Thyroid gland (tissue), 4 donors: ENCODE measurements at regions not wholly inside any gene's neighbourhood (a gene's known extent, or its start where the extent isn't known, plus 50 kb on each side); places are given as distances from the start of the nearest gene placed in this dataset.

ENCODE experiments used
- CTCF ChIP-seq, 6 experiments: fragments of 200-600 bp in 3 of 6; fragments of 450-650 bp in 3 of 6; sonication (generic) in 3 of 6; IDR thresholded peaks; one replicate each; pipeline ENCODE4 v1.5.1; 2016 to 2019; ENCODE audit warnings: antibody characterized with exemption in 6 of 6, mild to moderate bottlenecking in 2 of 6, inconsistent platforms in 1 of 6, moderate library complexity in 1 of 6
- POLR2A ChIP-seq, 2 donors: fragments of 450-650 bp; IDR thresholded peaks; one replicate each; pipeline ENCODE4 v1.6.1; 2017; ENCODE audit warnings: antibody characterized with exemption in 2 of 2, mild to moderate bottlenecking in 2 of 2, moderate library complexity in 1 of 2

GRCh38 chr10:28250358-28250757 is 52.5 kb downstream of the MPP7 start:
- no peak for TF ChIP-seq CTCF (IDR thresholded peaks at IDR 0.05)
- TF ChIP-seq POLR2A (IDR thresholded peaks at IDR 0.05), result no peak
